HG02852 (cell line): ENCODE measurements at regions not wholly inside any gene's neighbourhood (a gene's known extent, or its start where the extent isn't known, plus 50 kb on each side); places are given as distances from the start of the nearest gene placed in this dataset.
A peak's percentile ranks its signal among the peaks of the same experiment; 100 is the strongest.

Experiments
- ATAC-seq: cut with Tn5 transposase; IDR thresholded peaks from one replicate; pipeline ENCODE4 v1.9.1; 2021; ENCODE audit warnings: mild to moderate bottlenecking, moderate library complexity; ENCODE audit not compliant: unreplicated experiment

DNA sequence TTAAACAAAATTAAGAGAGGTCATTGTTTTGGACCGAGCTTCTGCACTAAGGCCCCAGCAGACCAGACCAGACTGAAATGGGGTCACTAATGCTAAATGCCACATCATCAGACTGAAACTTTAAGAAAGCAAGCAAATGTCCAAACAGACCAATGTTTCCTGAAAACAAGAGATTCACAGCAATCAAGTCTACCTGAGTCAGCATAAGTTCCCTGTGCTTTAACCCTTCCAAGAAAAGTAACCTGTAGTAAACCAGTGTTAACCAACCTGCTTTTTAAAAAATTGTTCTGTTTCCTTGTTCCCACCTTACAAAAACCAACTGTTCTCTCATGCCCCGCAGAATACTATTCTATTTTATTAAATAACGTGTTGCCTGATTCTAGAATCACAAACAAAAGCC is 241.1 kb upstream of the GADL1 start:
- no peak for ATAC-seq

- no peak for ATAC-seq
These were observed 243.4 kb upstream of the GADL1 start for GRCh38 chr3:31137718-31138465.

DNA sequence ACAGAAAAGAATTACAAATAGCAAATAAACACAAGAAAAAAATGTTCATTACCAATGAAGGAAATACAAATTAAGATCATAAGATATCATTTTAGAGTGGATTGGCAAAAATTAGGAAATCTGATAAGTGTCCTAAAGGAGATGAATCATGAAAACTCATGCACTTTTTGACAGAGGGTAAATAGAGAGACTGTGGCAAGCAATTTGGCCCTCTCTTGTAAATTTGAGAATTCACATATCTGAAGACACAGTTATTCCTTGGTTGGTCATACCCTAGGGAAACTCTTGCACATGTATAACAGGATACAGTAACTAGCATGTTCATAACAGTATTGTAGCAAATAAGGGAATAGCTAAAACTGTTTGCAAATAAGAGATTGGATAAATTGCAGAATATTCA is 246.0 kb upstream of the GADL1 start:
- no peak for ATAC-seq

- ATAC-seq = no peak
These were observed 247.7 kb upstream of the GADL1 start for GRCh38 chr3:31142139-31142538.

DNA sequence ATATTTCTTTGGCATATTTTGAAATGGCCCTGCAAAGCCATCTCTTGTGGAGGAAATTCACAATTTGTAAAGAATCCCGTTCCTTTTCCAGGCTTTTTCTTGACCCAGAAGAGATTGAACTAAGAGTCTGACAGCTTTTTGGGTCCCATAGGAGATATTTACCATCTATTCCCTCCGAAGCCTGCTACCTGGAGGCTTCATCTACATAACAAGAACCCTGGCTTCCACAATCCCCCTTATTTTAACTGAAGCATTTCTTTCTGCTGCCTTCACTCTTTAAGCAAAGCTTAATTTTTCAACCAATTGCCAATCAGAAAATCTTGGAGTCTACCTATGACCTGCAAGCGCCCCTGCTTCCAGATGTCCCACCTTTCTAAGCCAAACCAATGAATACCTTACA is 248.1 kb upstream of the GADL1 start:
- ATAC-seq = no peak

DNA sequence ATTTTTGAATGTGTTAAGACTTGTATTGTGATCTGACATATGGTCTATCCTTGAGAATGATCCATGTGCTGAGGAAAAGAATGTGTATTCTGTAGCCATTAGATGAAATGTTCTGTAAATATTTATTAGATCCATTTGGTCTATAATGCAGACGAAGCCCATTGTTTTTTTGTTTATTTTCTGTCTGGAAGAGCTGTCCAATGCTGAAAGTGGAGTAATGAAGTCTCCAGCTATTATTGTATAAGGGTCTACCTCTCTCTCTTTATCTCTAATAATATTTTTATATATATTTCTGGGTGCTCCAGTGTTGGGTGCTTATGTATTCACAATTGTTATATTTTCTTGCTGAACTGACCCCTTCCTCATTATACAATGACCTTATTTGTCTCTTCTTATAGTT is 250.6 kb upstream of the GADL1 start:
- ATAC-seq = no peak

GRCh38 chr3:31147550-31147949 is 253.1 kb upstream of the GADL1 start:
- no peak for ATAC-seq

GRCh38 chr3:31157047-31157694 is 262.7 kb upstream of the GADL1 start:
- ATAC-seq = no peak

GRCh38 chr3:31157893-31158620 is 263.6 kb upstream of the GADL1 start:
- no peak for ATAC-seq

- no peak for ATAC-seq
These were observed 265.0 kb upstream of the GADL1 start for GRCh38 chr3:31159331-31160039.

DNA sequence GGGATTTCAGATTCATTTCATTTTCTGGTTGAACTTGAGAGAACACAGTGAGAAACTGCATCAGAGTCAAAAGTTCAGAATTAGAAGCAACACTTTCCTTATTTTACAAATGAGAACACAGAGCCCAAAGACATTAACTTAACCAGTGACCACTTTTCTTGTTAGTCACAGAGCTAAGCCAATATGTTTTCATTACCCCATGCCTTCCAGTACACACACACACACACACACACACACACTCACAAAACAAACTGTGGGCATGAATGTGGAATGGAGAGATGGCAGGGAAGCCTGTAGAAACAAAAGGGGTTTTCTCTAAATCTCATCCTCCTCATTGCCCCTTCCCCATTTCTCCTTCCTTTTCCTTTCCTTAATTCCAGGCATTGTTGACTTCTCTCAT is 267.4 kb upstream of the GADL1 start:
- ATAC-seq = no peak

DNA sequence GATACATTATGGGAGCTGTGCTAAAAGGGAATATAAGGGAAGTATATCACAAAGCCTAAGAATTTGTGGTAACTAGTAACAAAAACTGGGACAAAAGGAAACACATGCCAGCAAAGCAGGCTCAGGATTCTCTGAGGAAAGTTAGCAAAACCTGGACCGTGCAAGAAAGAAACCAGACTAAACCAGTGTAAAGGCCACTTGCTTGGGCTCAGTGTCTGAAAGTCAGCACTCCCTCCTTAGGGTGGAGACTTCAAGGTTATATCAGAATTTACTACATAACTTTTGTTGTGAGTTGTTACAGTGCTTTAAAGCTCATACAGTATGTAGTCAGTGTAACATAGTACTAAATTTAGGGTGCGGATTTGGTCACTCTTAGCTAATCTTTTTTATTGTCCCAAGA is 269.9 kb upstream of the GADL1 start:
- ATAC-seq = no peak

GRCh38 chr3:31165399-31165860 is 271.0 kb upstream of the GADL1 start:
- ATAC-seq = no peak

DNA sequence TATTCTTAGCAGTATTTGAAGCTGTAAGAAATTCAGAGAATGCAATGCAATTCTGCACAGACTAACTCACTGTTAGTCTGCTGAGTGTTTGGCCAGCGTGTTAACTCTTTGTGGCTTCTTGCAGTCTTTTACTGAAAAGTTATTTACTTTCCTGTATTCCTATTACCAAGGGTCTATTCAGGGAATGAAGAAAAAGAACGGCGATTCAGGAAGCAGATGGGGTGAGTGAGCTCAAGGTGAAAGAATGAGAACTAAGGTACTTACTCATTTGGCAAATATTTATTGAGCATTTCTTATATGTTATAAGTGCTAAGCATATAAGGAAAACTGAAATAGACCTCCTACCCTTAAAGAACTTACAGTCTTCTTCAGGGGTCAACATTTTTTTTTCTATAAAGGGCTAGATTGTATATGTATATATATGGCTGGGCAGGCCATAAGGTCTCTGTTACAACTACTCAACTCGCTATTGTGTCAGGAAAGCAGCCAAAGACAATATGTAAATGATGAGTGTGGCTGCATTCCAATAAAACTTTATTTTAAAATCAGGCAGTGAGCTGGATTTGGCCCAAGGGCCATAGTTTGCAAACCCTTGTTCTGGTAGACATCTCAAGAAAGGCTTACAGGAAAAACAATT is 271.9 kb upstream of the GADL1 start:
- ATAC-seq = no peak

- no peak for ATAC-seq
These were observed 273.2 kb upstream of the GADL1 start for GRCh38 chr3:31167666-31168065.

GRCh38 chr3:31170932-31171670 is 276.6 kb upstream of the GADL1 start:
- no peak for ATAC-seq

DNA sequence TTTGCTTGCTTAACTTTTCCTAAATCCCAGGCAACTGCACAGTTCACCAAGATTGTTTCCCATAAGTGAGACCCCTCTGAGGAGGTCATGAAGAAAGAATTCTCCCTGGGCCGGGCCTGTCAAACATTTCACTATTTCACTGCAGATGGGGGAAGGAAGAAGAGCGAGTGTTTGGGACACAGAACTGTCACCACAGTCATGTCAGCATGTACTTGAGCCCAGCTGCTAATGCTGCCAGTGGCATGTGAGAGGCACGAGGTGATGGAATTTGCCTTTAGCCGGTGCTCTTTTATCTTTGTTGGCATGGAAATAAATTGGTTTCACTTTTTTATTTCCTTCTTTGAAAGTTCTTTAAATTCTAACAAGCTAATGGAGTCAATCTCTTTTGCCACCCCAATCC is 277.9 kb upstream of the GADL1 start:
- ATAC-seq = no peak

- peak; percentile 74 for ATAC-seq
These were observed 278.8 kb upstream of the GADL1 start for GRCh38 chr3:31173118-31173718.

GRCh38 chr3:31174079-31174478 is 279.6 kb upstream of the GADL1 start:
- ATAC-seq = no peak

DNA sequence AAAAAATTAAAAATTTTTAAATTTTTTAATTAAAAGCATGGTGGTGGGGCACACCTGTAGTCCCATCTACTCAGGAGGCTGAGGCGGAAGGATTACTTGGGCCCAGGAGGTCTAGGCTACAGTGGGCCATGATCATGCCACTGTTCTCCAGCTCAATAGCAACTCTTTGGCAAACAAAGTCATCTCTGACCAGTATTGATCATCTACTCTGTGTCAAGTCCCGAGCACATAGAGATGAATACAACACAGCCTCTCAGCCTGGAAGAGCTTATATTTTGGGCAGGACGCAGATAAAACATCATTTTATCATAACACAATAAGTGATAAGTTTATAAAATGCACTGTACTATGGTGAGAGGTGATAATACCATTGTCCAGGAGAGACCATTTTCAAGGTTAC is 281.6 kb upstream of the GADL1 start:
- no peak for ATAC-seq
